ENCODE measurements at regions not wholly inside any gene's neighbourhood (a gene's known extent, or its start where the extent isn't known, plus 50 kb on each side); places are given as distances from the start of the nearest gene placed in this dataset.

- H3K4me1 ChIP-seq (ENCODE audit: low read length): no peaks in the 10 kb centered on the region
- H3K4me2 ChIP-seq (ENCODE audit: low read length): no peak overlapping the region
- no peak for TF ChIP-seq EZH2phosphoT487 (IDR thresholded peaks at IDR 0.05; ENCODE audit: low read depth)
- TF ChIP-seq, protein P1, sequence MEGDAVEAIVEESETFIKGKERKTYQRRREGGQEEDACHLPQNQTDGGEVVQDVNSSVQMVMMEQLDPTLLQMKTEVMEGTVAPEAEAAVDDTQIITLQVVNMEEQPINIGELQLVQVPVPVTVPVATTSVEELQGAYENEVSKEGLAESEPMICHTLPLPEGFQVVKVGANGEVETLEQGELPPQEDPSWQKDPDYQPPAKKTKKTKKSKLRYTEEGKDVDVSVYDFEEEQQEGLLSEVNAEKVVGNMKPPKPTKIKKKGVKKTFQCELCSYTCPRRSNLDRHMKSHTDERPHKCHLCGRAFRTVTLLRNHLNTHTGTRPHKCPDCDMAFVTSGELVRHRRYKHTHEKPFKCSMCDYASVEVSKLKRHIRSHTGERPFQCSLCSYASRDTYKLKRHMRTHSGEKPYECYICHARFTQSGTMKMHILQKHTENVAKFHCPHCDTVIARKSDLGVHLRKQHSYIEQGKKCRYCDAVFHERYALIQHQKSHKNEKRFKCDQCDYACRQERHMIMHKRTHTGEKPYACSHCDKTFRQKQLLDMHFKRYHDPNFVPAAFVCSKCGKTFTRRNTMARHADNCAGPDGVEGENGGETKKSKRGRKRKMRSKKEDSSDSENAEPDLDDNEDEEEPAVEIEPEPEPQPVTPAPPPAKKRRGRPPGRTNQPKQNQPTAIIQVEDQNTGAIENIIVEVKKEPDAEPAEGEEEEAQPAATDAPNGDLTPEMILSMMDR (IDR thresholded peaks at IDR 0.05; ENCODE audit: low read depth, low read length): no peak
- no peaks in the 10 kb centered on the region for H3K27me3 ChIP-seq (ENCODE audit: low read depth, low read length)
- 0 out of 2 replicates have a peak, but pooled peaks cover 2% of the 10 kb centered on the region for H3K9me3 ChIP-seq (ENCODE audit: insufficient read depth, low read length)
- H3K36me3 ChIP-seq (replicated peaks; ENCODE audit: low read depth, low read length): no peaks in the 10 kb centered on the region
- no peak overlapping the region for H2AFZ ChIP-seq (ENCODE audit: low read depth, low read length)
- no peaks in the 10 kb centered on the region for H3K79me2 ChIP-seq (ENCODE audit: low read length)
- H3K27ac ChIP-seq (ENCODE audit: low read length): no peak overlapping the region
- H3K4me3 ChIP-seq (ENCODE audit: low read length): no peak overlapping the region
- H3K9ac ChIP-seq (ENCODE audit: low read length): no peak overlapping the region
- H4K20me1 ChIP-seq (ENCODE audit: insufficient read depth, low read length): no peaks in the 10 kb centered on the region
Observed at GRCh38 chr3:94875149-94875548, 812.3 kb downstream of the NSUN3 start.

DNA sequence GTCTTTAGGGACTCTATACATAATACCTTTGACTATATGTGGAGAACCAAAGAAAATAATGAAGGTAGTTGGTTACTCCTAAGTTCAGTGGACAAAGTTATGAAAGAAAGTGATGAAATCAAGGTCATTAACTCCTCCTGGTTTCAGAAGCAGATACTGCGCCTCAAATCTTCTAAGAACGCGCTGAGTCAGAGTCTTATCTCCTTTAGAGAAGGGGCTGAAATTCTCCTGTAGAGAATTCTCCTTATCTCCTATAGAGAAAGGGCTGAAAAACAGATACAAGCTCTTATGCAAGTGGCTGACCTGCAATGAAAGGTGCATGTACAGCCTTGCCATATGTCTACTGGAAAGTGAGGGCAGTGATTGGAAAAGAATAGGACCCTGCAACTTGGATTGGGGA lies 824.2 kb downstream of the NSUN3 start:
- H3K79me2 ChIP-seq (ENCODE audit: low read length): no peaks in the 10 kb centered on the region
- no peaks in the 10 kb centered on the region for H3K27me3 ChIP-seq (ENCODE audit: low read depth, low read length)
- H3K36me3 ChIP-seq (replicated peaks; ENCODE audit: low read depth, low read length): no peaks in the 10 kb centered on the region
- no peaks in the 10 kb centered on the region for H4K20me1 ChIP-seq (ENCODE audit: insufficient read depth, low read length)
- H3K4me2 ChIP-seq (ENCODE audit: low read length): no peak overlapping the region
- H3K4me1 ChIP-seq (ENCODE audit: low read length): no peaks in the 10 kb centered on the region
- H2AFZ ChIP-seq (ENCODE audit: low read depth, low read length): no peak overlapping the region
- no peaks in the 10 kb centered on the region for H3K9me3 ChIP-seq (ENCODE audit: insufficient read depth, low read length)
- H3K4me3 ChIP-seq (ENCODE audit: low read length): no peak overlapping the region
- H3K9ac ChIP-seq (ENCODE audit: low read length): no peak overlapping the region
- TF ChIP-seq EZH2phosphoT487 (IDR thresholded peaks at IDR 0.05; ENCODE audit: low read depth): no peak
- TF ChIP-seq, protein P1 (IDR thresholded peaks at IDR 0.05; ENCODE audit: low read depth, low read length): no peak
- H3K27ac ChIP-seq (ENCODE audit: low read length): no peak overlapping the region

- Histone ChIP-seq H3K4me1 (ENCODE audit: low read length) (peaks cover 20% of the 10 kb centered on the region), H2AFZ (ENCODE audit: low read depth, low read length) (no peak overlapping the region), H3K9ac (ENCODE audit: low read length) (no peak overlapping the region), H4K20me1 (ENCODE audit: insufficient read depth, low read length) (no peaks in the 10 kb centered on the region), H3K4me2 (ENCODE audit: low read length) (no peak overlapping the region), H3K36me3 (replicated peaks; ENCODE audit: low read depth, low read length) (no peaks in the 10 kb centered on the region), H3K27me3 (ENCODE audit: low read depth, low read length) (no peaks in the 10 kb centered on the region), H3K27ac (ENCODE audit: low read length) (no peak overlapping the region), H3K9me3 (ENCODE audit: insufficient read depth, low read length) (no peaks in the 10 kb centered on the region), H3K79me2 (ENCODE audit: low read length) (no peaks in the 10 kb centered on the region), H3K4me3 (ENCODE audit: low read length) (no peak overlapping the region)
- TF ChIP-seq EZH2phosphoT487 (IDR thresholded peaks at IDR 0.05; ENCODE audit: low read depth): no peak
- TF ChIP-seq, protein P1 (IDR thresholded peaks at IDR 0.05; ENCODE audit: low read depth, low read length): no peak
Observed at GRCh38 chr3:94896994-94897393, 834.1 kb downstream of the NSUN3 start.

DNA sequence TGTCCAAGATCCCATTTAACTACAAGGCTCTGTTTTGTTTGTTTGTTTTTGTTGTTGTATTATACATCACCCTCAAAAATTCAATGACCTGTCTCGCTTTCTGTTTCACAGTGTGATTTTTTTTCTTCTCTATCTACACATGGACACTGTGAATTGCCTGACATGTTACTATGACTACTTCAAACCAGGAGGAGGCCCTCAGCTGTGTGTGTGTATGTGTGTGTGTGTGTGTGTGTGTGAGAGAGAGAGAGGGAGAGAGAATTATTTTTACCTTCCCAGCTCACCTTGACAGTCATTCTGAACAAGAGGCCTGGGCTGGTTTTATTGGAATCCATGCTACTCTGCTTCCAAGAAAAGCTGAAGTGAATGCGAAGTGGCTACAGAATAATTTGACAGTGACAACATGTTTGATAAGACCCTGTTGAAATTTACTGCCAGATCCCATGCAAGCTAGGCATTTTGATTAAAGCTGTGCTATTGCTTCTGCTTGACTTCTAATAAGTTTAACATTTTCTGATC lies 841.4 kb downstream of the NSUN3 start:
- H3K9ac ChIP-seq (ENCODE audit: low read length): no peak overlapping the region
- TF ChIP-seq, protein P1 (IDR thresholded peaks at IDR 0.05; ENCODE audit: low read depth, low read length): no peak
- no peak for TF ChIP-seq EZH2phosphoT487 (IDR thresholded peaks at IDR 0.05; ENCODE audit: low read depth)
- H4K20me1 ChIP-seq (ENCODE audit: insufficient read depth, low read length): no peaks in the 10 kb centered on the region
- no peak overlapping the region for H3K27ac ChIP-seq (ENCODE audit: low read length)
- H3K9me3 ChIP-seq (ENCODE audit: insufficient read depth, low read length): no peaks in the 10 kb centered on the region
- no peak overlapping the region; the same call in 1 of the 2 replicates for H2AFZ ChIP-seq (ENCODE audit: low read depth, low read length)
- no peak overlapping the region for H3K4me3 ChIP-seq (ENCODE audit: low read length)
- H3K4me2 ChIP-seq (ENCODE audit: low read length): no peak overlapping the region
- no peaks in the 10 kb centered on the region for H3K79me2 ChIP-seq (ENCODE audit: low read length)
- H3K36me3 ChIP-seq (replicated peaks; ENCODE audit: low read depth, low read length): no peaks in the 10 kb centered on the region
- H3K27me3 ChIP-seq (ENCODE audit: low read depth, low read length): no peaks in the 10 kb centered on the region
- H3K4me1 ChIP-seq (ENCODE audit: low read length): no peaks in the 10 kb centered on the region
